ENCODE measurements at regions not wholly inside any gene's neighbourhood (a gene's known extent, or its start where the extent isn't known, plus 50 kb on each side); places are given as distances from the start of the nearest gene placed in this dataset.
"Not testable (repeated sequence)": the region's sequence is repeated elsewhere in the genome, so short reads cannot be mapped to it uniquely, and the experiment has no call there.

- DNase-seq, result no peak
Measured at GRCh38 chr14:105581551-105582341, 55.4 kb downstream of the TMEM121 start.

GRCh38 chr14:105582639-105583038, 56.3 kb downstream of the TMEM121 start:
- DNase-seq, result no peak

GRCh38 chr14:105583914-105584313, 57.5 kb downstream of the TMEM121 start:
- DNase-seq, result not testable (repeated sequence)

- peak in 1 of 2 donors; percentile 3 for DNase-seq
Measured at GRCh38 chr14:105585290-105585689, 58.9 kb downstream of the TMEM121 start.

- peak in 1 of 2 donors; percentile 5 for DNase-seq
Measured at GRCh38 chr14:105585722-105586121, 59.3 kb downstream of the TMEM121 start.

GRCh38 chr14:105586144-105586872, 59.9 kb downstream of the TMEM121 start:
- peak in 1 of 2 donors; percentile 11 for DNase-seq

GRCh38 chr14:105587034-105587433, 60.7 kb downstream of the TMEM121 start:
- not testable (repeated sequence) for DNase-seq

GRCh38 chr14:105587482-105588235, 61.3 kb downstream of the TMEM121 start:
- DNase-seq, result not testable (repeated sequence)

- no peak for DNase-seq
Measured at GRCh38 chr14:105588236-105588860, 62.0 kb downstream of the TMEM121 start.

GRCh38 chr14:105589161-105589925, 63.0 kb downstream of the TMEM121 start:
- DNase-seq, result no peak

- not testable (repeated sequence) for DNase-seq
Measured at GRCh38 chr14:105589926-105590185, 63.5 kb downstream of the TMEM121 start.

GRCh38 chr14:105591052-105591451, 64.7 kb downstream of the TMEM121 start:
- DNase-seq, result no peak

GRCh38 chr14:105591792-105592341, 65.5 kb downstream of the TMEM121 start:
- DNase-seq, result not testable (repeated sequence)

- DNase-seq, result not testable (repeated sequence)
Measured at GRCh38 chr14:105592646-105593045, 66.3 kb downstream of the TMEM121 start.

GRCh38 chr14:105595346-105595745, 69.0 kb downstream of the TMEM121 start:
- not testable (repeated sequence) for DNase-seq

GRCh38 chr14:105596374-105596773, 70.0 kb downstream of the TMEM121 start:
- not testable (repeated sequence) for DNase-seq

- not testable (repeated sequence) for DNase-seq
Measured at GRCh38 chr14:105598040-105598763, 71.8 kb downstream of the TMEM121 start.

GRCh38 chr14:105598925-105599586, 72.7 kb downstream of the TMEM121 start:
- not testable (repeated sequence) for DNase-seq

GRCh38 chr14:105600195-105600938, 74.0 kb downstream of the TMEM121 start:
- DNase-seq, result not testable (repeated sequence)

- no peak for DNase-seq
Measured at GRCh38 chr14:105600939-105601359, 74.6 kb downstream of the TMEM121 start.

All from stimulated activated CD4-positive, alpha-beta T cell treated with anti-CD3 and anti-CD28 coated beads, Interleukin-2, amount 100 ng/mL, for 24 hours (primary cell).